SU-DHL-6 (cell line): ENCODE measurements at regions not wholly inside any gene's neighbourhood (a gene's known extent, or its start where the extent isn't known, plus 50 kb on each side); places are given as distances from the start of the nearest gene placed in this dataset.

Source experiments
- CTCF ChIP-seq: fragments of 200-600 bp; sonication (generic); IDR thresholded peaks from one replicate; pipeline ENCODE4 v1.5.1; 2017; ENCODE audit warnings: antibody characterized with exemption, mild to moderate bottlenecking, low read length, moderate library complexity; ENCODE audit not compliant: insufficient read depth, poor library complexity, severe bottlenecking
- EZH2phosphoT487 ChIP-seq: fragments of 200-600 bp; sonication (generic), shearing (Covaris generic); conservative IDR thresholded peaks from 2 replicates; pipeline ENCODE4 v1.6.1; 2018; ENCODE audit warnings: mild to moderate bottlenecking, antibody characterized with exemption, low read length, moderate library complexity, mixed read lengths

GRCh38 chr3:166304584-166304983 is 467.4 kb upstream of the BCHE start:
- TF ChIP-seq CTCF (no peak), EZH2phosphoT487 (no peak)
